Breast epithelium (tissue), 3 donors: ENCODE measurements at regions not wholly inside any gene's neighbourhood (a gene's known extent, or its start where the extent isn't known, plus 50 kb on each side); places are given as distances from the start of the nearest gene placed in this dataset.

Source experiments
- POLR2A ChIP-seq: fragments of 450-650 bp; IDR thresholded peaks from one replicate; pipeline ENCODE4 v1.6.1; 2016; ENCODE audit warnings: antibody characterized with exemption, mild to moderate bottlenecking, moderate library complexity
- POLR2AphosphoS5 ChIP-seq, 3 donors: sonication (generic); formaldehyde crosslinking; IDR thresholded peaks; one replicate each; pipeline ENCODE4 v1.6.1; 2017; ENCODE audit warnings: antibody characterized with exemption in 3 of 3
- TF ChIP-seq, protein P1 (sequence below), 3 donors: fragments of 450-650 bp; IDR thresholded peaks; one replicate each; pipeline ENCODE4 v1.5.1; 2016 to 2017; ENCODE audit warnings: antibody characterized with exemption in 3 of 3, mild to moderate bottlenecking in 3 of 3, moderate library complexity in 3 of 3

DNA sequence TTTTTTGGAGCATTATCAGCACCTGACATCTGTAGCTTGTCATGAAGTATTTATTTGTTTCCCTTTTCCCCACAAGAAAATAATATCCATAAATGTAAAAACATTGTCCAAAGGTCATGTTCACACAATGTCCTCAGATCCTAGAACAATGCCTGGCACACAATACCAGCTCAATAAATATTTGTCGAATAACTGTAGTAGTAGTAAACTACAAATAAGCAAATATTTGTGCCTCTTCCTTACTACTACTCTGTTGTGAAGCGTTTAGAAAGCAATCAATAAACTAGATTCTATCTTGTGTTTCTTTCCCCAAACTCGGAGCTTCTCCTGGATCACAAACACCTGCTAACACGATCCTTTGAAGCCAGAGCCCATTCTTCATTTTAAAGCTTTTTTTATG lies 459.6 kb upstream of the NECTIN3 start:
- TF ChIP-seq POLR2A (no peak), POLR2AphosphoS5 (IDR thresholded peaks at IDR 0.05) (no peak)
- TF ChIP-seq, protein P1, sequence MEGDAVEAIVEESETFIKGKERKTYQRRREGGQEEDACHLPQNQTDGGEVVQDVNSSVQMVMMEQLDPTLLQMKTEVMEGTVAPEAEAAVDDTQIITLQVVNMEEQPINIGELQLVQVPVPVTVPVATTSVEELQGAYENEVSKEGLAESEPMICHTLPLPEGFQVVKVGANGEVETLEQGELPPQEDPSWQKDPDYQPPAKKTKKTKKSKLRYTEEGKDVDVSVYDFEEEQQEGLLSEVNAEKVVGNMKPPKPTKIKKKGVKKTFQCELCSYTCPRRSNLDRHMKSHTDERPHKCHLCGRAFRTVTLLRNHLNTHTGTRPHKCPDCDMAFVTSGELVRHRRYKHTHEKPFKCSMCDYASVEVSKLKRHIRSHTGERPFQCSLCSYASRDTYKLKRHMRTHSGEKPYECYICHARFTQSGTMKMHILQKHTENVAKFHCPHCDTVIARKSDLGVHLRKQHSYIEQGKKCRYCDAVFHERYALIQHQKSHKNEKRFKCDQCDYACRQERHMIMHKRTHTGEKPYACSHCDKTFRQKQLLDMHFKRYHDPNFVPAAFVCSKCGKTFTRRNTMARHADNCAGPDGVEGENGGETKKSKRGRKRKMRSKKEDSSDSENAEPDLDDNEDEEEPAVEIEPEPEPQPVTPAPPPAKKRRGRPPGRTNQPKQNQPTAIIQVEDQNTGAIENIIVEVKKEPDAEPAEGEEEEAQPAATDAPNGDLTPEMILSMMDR (IDR thresholded peaks at IDR 0.05) = no peak
